ENCODE measurements at regions not wholly inside any gene's neighbourhood (a gene's known extent, or its start where the extent isn't known, plus 50 kb on each side); places are given as distances from the start of the nearest gene placed in this dataset.
A peak's percentile ranks its signal among the peaks of the same experiment; 100 is the strongest.
"Not testable (repeated sequence)": the region's sequence is repeated elsewhere in the genome, so short reads cannot be mapped to it uniquely, and the experiment has no call there.

DNA sequence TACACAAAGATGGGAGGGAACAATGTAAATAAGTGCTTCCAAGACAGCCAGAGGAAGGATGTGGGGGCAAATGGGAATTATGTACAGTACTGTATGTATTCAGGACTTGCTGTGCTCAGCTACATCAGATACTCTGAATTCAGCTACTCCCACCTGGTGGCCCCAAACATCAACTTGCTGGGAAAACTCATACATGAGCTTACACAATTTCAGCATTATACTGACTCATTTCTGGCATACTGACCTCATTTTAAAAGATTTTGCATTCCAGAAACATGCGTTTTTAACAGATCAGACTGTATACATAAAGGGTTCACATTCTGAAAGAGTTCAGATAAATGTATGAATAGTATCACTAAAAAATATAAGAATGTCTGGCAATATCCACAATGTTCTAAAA, 59.7 kb downstream of the GPX5 start:
- DNase-seq (ENCODE audit: low read depth in 2 of 2): no peak

DNA sequence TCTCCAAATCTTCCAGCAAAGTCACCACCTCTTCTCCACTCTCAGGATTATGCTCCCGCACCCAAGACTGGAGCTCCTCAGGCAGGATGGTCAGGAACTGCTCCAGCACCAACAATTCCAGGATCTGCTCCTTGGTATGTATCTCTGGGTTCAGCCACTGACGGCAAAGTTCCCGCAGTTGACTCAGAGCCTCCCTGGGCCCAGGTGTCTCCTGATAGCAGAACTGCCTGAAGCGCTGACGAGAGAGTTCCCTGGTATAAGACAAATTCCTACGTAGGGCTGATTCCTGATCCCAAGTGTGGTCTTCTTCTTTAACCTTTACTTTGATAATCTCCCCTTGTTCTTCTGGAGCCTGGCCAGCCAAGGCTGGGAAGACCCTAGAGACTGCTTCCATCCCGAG, 60.6 kb downstream of the GPX5 start:
- DNase-seq (ENCODE audit: low read depth in 2 of 2): no peak

DNA sequence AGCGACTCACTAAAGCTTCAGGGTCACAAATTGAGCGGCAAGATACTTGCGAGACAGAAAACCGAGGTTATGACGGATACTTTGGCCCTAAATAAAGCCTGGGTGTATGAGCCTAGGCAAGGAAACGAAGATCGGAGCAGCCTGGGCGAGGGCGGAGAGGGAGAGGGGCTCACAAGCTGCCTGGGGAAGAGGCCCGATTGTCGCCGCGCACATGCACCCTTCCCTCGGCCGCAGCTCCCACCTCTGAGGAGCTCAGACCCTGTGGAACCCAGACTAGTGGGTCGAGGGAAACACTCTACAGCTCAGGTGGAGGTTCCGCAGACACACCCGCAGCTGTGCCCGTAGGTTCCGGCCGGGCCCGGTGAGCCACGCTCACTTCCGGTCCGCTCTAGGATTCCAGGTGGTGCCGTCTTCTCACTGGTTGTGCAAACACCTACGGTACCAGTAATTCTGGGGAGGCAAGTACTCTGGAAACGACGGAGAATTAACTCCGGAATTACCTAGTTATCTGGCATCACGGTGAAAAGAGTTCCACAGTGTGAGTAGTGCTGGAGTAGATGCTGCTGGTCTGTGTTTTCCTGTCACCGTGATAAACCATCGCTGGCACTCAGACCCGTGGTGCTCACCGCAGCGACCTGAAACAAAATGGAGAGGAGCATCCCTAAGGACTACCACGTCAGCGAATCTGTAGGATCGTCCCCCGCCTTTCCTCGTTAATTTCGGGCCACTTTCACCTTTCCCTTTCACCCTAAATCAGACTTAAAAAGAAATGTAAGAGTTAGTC, 61.5 kb downstream of the GPX5 start:
- peak; percentile 14 to 29 for DNase-seq (ENCODE audit: low read depth in 2 of 2)

DNA sequence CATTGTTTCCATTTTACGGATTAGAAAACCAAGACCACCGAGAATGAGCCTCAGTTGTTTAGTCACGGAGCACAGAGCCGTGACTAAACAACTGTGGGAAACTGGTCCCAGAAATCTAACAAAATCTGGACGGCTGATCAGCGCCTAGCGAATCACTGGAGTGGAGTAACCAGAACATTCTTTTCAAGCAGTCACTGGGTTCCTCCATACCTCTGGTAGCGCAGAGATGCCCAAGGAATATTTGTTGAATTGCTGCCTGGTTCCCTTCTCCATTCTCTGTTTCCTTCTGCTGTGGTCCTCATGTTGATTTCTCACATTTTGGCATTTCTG, 62.0 kb downstream of the GPX5 start:
- DNase-seq (ENCODE audit: low read depth in 2 of 2): no peak

DNA sequence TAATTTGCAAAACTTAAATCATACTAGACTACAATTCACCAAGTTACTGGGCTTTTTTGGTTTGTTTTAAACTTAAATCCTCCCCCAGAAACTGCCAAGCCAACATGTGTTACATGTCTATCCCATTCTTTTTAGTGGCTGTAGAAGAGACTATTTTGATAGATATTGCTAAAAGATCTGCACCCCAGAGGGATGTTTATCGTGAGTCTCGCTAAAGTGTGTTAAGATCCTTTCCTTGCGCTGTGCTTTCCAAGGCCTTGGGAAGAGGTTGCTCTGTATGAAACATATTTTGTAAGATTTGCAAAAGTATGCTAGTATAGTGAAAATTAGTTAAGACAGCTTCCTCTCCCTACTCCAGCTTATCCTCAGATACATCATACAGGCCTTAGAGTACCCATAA, 63.0 kb downstream of the GPX5 start:
- no peak for DNase-seq (ENCODE audit: low read depth in 2 of 2)

DNA sequence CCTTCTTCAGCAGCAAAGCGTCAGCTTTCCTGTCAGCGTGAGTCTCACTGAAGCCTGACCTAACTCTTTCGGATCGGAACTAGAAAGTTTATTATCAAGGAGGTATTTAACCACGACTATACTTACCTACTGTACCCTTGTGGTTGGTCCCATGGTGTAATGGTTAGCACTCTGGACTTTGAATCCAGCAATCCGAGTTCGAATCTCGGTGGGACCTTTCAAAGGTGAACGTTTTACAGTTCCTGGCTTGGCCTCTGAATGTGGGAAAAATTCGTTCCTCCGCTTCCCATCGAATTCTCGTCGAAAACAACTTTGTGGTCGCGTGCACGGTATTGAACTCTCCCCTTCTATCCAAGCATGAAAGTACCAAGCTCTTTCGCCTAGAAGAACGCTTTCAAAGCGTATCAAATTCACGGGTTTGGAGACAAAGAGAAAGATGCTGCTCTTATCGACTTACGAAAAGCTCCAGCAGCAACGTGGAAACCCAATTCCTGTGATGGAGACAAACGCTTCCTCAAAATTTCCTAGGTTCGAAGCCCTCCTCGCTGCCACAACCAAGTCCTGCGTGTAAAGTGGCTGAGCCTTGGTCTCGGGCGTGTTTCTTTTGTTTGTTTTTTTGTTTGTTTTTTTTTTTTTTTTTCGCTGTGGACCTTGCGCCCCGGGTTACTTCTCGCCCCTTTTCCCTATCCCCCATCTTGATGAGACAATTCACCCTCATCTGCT, 63.7 kb downstream of the GPX5 start:
- DNase-seq (ENCODE audit: low read depth in 2 of 2): no peak

DNA sequence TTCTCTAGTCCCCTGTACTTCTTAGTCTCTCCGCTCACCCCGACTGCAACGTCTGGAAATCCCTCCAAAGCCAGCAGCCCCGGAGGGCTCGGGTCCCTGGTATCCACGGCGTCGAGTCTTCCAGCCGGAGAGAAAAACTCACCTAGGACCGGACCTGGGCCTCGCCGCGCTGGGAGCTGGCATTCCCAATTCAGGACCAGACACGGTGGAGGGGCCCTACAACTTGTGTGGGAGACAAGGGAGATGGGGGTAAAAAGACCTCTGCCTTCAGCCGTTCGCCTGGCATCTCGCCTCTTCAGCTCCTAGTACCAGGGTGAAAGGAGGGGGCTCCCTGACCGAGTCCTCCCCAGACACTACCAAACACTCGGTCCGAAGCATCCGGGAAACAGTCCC, 64.3 kb downstream of the GPX5 start:
- no peak for DNase-seq (ENCODE audit: low read depth in 2 of 2)

DNA sequence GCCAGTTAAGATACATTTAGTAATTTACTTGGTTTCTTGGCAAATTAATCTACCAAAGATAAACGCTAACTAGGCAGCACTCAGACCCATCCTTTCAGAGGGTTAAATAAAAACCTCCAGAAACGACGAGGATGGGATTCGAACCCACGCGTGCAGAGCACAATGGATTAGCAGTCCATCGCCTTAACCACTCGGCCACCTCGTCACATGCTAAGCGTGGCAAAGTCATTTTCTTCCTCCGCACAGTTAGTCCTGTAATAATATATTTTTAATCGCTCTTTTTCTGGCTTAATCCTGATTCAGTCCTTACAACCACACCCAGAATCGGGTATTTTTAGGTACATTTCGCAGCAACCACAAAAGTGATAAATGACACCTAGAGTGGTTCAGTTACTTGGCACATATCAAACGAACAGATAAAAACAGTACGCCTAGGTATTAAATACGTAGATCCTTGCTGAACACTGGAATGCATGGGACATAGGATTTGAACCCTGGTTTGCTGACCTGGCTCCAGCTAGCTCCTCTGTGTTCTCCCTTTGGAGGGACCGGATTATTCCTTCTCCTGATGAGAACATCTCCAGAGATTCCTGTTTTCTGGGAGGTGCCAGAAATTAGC, 71.6 kb downstream of the GPX5 start:
- DNase-seq (ENCODE audit: low read depth in 2 of 2): no peak

DNA sequence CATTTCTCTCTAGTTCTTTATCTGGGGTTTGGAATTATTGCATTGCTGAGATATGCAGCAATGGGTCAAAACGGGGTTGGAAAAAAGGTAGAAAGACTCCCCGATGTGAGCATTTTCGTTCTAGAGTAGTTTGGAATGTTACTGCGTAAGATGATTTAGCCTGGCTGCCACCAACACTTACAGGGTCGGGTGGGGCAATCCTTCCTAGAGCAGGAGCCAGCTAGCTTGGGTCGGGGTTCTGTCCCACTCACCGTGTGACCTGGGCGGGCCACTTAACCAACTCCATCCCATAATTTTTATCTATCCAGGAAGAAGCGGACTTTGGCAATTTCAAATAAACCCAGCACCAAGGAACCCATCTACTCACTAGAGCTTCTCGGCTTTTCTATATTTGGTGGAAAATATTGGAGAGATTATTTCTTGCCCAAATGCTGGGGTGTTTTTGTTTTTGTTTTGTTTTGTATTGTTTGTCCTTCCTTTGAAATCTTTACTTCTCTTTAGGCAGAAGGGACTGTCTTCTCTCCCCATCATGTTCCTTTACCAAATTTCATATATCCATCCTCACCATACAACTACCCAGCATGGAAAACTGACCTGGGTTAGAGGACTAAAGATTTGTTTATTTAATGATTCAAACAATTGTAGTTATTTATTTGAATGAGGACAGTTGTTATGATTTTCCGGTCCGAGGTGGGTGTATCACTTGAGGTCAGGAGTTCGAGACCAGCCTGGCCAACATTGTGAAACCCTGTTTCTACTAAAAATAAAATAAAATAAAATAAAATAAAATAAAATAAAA, 72.4 kb downstream of the GPX5 start:
- DNase-seq (ENCODE audit: low read depth in 2 of 2): no peak

DNA sequence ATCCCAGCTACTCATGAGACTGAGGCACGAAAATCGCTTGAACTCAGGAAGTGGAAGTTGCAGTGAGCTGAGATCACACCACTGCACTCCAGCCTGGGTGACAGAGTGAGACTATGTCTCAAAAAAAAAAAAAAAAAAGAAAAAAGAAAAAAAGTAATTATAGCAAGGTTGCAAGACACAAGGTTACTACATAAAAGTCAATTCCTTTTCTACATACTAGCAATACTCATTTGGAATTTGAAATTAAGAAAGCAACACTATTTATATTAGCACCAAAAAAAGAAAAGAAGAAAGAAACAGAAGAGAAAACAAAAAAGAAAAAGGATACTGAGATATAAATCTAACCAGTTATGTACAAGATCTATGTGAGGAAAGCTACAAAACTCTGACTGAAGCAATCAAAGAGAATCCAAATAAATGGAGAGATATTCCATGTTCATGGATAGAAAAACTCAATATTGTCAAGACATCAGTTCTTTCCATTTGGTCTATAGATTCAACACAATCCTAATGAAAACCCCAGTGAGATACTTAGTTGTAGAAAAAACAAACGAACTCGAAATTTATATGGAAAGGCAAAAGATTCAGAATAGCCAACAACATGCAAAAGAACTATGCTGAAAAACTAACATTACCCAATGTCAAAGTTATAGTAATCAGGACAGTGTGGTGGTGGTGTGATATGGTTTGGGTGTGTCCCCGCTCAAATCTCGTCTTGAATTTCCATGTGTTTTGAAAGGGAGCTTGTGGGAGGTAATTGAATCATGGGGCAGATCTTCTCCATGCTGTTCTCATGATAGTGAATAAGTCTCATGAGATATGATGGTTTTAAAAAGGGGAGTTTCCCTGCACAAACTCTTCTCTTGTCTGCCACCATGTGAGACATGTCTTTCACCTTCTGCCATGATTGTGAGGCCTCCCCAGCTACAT, 73.3 kb downstream of the GPX5 start:
- DNase-seq (ENCODE audit: low read depth in 2 of 2): no peak

DNA sequence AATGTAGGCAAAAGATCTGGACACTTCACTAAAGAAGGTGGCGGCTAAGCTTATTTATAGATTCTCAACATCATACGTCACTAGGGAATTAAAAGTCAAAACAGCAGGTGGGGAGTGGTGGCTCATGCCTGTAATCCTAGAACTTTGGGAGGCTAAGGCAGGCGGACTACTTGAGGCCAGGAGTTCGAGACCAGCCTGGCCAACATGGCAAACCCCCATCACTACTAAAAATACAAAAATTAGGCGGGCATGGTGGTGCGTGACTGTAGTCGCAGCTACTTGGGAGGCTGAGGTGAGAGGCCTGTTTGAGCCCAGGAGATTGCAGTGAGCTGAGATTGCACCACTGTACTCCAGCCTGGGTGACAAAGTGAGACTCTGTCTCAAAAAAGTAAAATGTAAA, 74.6 kb downstream of the GPX5 start:
- DNase-seq (ENCODE audit: low read depth in 2 of 2): no peak

DNA sequence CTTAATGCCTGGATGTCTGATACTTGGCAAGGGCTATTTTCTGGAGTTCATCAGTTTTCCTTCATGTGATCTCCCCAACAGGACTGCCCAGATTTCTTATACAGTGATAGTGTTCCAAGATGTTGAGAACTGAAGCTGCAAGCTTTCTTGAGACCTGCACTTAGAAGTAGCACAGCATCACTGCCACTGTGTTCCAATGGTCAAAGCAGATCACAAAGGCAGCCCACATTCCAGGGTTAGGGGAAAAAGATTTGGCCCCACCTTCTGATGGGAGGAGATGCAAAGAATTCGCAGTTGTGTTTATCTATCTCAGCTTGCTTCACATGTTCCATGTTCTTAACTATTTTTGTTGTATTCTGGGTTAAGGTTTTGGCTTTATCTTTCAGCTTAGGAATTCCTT, 78.2 kb downstream of the GPX5 start:
- no peak for DNase-seq (ENCODE audit: low read depth in 2 of 2)

DNA sequence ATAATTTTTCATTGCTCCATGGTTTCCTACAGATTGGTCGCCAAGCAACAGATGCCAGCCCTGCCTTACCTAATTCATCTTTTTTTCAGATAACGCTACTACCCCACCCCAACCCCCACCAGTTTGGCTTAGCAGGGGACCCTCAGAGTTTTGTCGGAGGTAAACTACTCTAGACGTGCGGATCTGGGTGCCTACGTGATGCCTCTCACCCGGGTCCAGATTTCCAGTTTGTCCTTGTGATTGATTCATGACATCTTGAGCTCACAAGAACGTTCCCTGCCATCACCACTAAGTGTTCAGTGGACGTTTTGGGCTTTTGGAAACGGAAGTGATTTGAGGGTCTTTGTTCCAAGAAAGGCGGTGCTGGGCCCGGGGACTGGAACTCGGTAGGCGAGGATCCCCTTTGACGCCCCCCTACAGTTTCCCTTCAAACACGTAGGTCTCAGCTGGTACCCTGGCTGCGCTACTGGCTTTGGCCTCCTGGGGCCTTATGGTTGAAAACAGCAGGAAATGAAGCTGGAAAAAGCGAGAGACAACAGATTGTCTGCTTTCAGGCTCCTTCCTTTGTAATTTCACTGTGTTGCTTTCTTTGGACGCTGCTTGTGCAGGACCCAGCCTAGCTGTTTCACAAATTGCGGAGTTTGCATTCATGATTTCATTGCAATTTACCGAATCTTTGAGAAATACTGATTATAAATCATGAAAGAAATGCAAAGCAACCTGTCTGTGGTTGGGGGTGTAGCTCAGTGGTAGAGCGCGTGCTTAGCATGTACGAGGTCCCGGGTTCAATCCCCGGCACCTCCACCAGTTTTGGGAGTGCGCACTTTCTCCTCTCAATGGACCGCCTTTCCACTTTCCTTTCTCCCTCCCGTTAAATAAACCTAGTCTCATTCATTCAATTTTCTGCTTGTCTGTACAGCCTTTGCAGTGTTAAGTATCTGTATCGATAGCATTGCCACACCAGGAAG, 81.0 kb downstream of the GPX5 start:
- no peak for DNase-seq (ENCODE audit: low read depth in 2 of 2)

DNA sequence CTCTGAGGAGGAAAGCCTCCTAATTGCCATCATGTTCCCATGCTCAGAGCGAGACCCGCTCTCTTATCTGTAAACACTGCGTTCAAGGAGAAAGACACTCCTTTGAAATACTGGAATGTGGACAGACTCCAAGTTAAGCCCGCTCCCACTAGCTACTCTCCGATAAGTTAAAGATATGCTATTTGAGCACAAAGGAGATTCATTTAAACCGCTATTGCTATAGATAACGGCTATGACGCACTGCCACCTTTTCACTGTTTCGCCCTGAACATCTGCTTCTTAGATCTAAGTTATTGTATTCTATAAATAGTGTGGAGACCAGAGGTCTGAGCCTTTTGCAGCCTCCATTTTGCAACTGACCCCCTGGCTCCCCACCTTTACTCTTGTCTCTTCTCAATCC, 82.3 kb downstream of the GPX5 start:
- DNase-seq (ENCODE audit: low read depth in 2 of 2): no peak

DNA sequence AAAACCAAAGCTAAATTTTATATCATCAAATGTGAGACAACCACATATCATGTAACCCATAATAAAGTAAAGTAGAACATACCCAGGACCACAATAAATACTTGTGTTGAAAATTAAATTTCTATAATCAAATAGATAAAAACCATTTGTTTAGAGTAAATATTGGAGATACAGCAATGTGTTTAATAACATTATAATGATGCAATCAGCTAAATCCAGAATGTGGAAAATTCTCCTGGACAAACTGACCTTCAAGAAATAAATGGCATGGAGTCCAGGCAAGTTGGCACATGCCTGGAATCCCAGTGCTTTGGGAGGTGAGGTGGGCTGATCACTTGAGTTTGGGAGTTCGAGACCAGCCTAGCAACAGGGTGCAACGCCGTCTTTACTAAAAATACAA, 84.0 kb downstream of the GPX5 start:
- DNase-seq (ENCODE audit: low read depth in 2 of 2): no peak

DNA sequence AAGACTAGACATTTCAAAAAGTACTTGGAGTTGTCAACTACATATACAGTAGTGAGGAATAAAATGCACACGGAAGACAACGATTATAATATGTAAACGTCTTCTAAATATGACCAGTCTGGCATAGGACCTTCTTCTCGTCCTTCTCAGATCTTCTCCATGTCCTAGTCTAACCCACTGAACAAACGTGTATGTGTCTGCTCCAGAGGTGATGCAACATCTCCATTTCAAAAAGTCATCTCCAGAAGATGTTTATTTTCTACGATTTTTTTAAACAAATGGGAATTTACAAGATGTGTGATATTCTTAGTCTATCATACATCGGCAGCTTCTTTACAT, 89.9 kb downstream of the GPX5 start:
- DNase-seq (ENCODE audit: low read depth in 2 of 2): no peak

DNA sequence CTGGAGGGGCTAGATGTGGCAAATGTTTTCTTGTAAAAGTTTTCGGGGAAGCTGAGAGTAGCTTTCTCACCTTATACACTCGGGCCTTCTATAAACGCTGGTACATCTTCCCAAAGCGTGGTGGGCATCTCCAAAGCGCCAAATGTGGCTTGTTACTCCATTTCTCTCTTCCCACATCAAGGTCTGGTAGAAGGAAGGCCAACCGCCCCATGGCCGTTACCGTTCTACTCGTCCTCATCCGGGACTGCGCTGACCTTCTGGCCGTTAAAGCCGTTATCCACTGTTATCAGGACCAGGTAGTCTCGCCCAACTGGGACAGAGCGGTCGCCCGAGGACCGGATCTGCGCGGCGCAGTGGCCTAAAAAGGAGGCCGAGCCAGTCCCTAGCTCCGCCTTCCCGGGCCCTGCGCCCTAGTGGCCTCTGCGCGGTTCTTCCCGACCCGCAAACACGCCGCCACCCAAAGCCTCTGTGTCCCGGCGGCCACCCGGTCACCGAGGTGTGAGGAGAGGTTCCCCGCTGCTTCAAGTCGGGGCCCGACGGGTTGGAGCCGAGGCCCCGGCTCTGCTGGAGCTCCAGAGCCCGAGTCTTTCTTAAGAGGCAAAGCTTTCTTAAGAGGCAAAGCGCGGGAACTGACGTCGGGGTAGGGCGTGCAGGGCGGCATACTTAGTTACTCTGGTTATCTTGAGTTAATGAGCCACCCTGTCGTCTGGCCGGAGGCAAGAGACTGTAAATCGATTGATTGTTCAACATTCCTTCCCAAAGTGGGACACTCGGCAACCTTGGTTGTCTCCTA, 90.5 kb downstream of the GPX5 start:
- no peak for DNase-seq (ENCODE audit: low read depth in 2 of 2)

DNA sequence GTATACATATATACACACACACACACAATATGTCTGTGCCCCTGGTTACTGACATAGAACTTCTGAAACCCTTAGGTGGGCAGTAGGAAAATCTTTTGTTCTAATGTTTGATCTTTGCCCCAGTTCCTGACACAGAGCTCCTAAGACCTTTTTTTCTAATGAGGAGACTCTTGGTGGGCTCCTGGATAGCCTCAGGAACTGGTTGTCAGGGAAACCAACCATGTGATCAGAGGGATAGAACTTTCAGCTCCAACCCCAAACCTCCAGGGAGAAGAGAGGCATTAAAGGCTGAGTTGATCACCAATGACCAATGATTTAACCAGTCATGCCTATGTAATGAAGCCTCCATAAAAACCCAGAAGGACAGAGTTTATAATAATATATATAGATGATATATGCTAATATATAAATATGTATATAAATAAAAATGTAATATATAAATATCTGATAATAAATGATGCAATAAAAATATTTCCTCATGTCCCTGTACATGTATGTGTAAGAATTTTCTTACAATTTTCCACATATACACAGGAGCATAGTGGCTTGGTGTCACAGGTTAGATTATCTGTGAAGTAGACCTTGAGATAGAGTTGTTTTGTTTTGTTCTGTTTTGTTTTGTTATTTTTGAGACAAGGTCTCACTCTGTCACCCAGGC, 93.3 kb downstream of the GPX5 start:
- DNase-seq (ENCODE audit: low read depth in 2 of 2): no peak

DNA sequence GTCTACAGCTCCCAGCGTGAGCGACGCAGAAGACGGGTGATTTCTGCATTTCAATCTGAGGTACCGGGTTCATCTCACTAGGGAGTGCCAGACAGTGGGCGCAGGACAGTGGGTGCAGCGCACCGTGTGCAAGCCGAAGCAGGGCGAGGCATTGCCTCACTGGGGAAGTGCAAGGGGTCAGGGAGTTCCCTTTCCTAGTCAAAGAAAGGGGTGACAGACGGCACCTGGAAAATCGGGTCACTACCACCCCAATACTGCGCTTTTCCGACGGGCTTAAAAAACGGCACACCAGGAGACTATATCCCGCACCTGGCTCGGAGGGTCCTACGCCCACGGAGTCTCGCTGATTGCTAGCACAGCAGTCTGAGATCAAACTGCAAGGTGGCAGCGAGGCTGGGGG, 95.6 kb downstream of the GPX5 start:
- not testable (repeated sequence) for DNase-seq (ENCODE audit: low read depth in 2 of 2)
